ENCODE measurements at regions not wholly inside any gene's neighbourhood (a gene's known extent, or its start where the extent isn't known, plus 50 kb on each side); places are given as distances from the start of the nearest gene placed in this dataset.
"Not testable (repeated sequence)": the region's sequence is repeated elsewhere in the genome, so short reads cannot be mapped to it uniquely, and the experiment has no call there.

GRCh38 chr14:106253995-106254394, 727.6 kb downstream of the TMEM121 start:
- DNase-seq = not testable (repeated sequence)

- DNase-seq = peak; percentile 71
These were observed 731.2 kb downstream of the TMEM121 start for GRCh38 chr14:106257569-106257994.

GRCh38 chr14:106268013-106268727, 741.8 kb downstream of the TMEM121 start:
- DNase-seq = peak; percentile 75

- no peak for DNase-seq
These were observed 742.6 kb downstream of the TMEM121 start for GRCh38 chr14:106269029-106269428.

GRCh38 chr14:106269451-106270204, 743.2 kb downstream of the TMEM121 start:
- DNase-seq = no peak

GRCh38 chr14:106270476-106271121, 744.2 kb downstream of the TMEM121 start:
- not testable (repeated sequence) for DNase-seq

GRCh38 chr14:106276326-106277267, 750.2 kb downstream of the TMEM121 start:
- DNase-seq = peak; percentile 11

- DNase-seq = peak; percentile 24
These were observed 751.1 kb downstream of the TMEM121 start for GRCh38 chr14:106277503-106277902.

GRCh38 chr14:106280876-106281275, 754.5 kb downstream of the TMEM121 start:
- no peak for DNase-seq

- peak; percentile 9 for DNase-seq
These were observed 760.4 kb downstream of the TMEM121 start for GRCh38 chr14:106286697-106287290.

- DNase-seq = no peak
These were observed 761.1 kb downstream of the TMEM121 start for GRCh38 chr14:106287506-106287905.

- no peak for DNase-seq
These were observed 765.2 kb downstream of the TMEM121 start for GRCh38 chr14:106291626-106292025.

GRCh38 chr14:106294324-106294723, 767.9 kb downstream of the TMEM121 start:
- DNase-seq = no peak

- DNase-seq = not testable (repeated sequence)
These were observed 774.6 kb downstream of the TMEM121 start for GRCh38 chr14:106300951-106301510.

- not testable (repeated sequence) for DNase-seq
These were observed 775.2 kb downstream of the TMEM121 start for GRCh38 chr14:106301609-106302008.

- no peak for DNase-seq
These were observed 776.3 kb downstream of the TMEM121 start for GRCh38 chr14:106302661-106303060.

- no peak for DNase-seq
These were observed 777.9 kb downstream of the TMEM121 start for GRCh38 chr14:106304271-106304670.

- peak; percentile 69 for DNase-seq
These were observed 782.5 kb downstream of the TMEM121 start for GRCh38 chr14:106308839-106309389.

GRCh38 chr14:106309423-106309822, 783.0 kb downstream of the TMEM121 start:
- no peak for DNase-seq

- no peak for DNase-seq
These were observed 789.1 kb downstream of the TMEM121 start for GRCh38 chr14:106315436-106315835.

GRCh38 chr14:106317593-106317992, 791.2 kb downstream of the TMEM121 start:
- DNase-seq = no peak
